ENCODE measurements at regions not wholly inside any gene's neighbourhood (a gene's known extent, or its start where the extent isn't known, plus 50 kb on each side); places are given as distances from the start of the nearest gene placed in this dataset.

DNA sequence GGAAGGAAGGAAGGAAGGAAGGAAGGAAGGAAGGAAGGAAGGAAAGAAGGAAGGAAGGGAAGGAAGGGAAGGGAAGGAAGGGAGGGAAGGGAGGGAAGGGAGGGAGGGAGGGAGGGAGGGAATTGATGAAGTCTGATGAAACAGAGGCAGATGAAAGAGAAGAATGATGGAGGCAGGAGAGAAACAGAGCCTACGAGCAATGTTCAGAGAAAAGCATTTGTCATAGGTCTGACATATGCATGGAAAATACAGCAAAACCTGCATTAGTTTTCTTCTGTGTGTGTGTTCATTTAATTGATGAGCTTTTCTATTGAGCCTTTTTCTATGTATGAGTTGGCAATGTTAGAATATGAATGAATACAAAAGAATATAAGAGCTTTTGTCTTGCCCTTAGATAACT lies 343.4 kb downstream of the GXYLT1 start:
- DNase-seq (ENCODE audit: extremely low read depth in 1 of 11, low read depth in 9 of 11, low spot score in 4 of 11) = no peak

DNA sequence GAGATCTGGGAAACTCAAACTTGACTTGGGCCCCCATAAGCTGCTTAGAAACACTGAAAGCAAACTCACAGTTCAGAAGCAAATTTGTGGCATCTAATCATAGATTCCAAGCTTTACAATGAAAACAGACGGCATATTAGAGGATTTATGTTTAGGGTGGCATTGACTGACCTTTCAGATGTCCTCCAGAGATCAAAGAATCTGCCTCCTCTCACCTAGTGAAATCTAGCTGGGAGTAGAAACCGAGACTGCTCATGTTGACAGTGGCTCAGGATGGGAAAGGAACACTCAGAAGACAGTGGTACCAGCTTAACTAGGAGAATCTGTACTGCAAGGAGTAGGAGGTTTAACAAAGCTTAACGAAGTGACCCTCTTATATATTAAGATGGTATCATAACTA lies 345.0 kb downstream of the GXYLT1 start:
- DNase-seq (ENCODE audit: extremely low read depth in 1 of 11, low read depth in 9 of 11, low spot score in 4 of 11) = peak in 1 of 11 donors; percentile 3

DNA sequence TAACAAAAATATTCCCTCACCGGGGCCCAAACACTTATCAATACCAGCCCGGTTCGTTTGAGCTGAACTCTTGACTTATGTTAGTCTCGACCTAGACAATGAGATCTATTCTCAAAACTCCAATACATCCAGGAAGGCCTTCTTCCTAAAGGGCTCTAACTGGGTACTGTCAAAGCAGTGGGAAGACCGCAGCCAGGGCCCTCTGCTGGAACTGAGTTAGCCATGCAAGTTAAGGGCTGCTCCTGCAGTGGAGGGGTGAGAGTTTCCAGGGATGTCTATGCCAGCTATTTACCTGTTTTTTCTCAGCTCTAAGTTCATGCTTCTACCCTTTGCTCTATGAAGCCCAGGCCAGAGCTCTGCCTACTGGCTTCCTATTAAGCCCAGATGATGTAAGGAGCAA lies 348.8 kb downstream of the GXYLT1 start:
- no peak for DNase-seq (ENCODE audit: extremely low read depth in 1 of 11, low read depth in 9 of 11, low spot score in 4 of 11)

DNA sequence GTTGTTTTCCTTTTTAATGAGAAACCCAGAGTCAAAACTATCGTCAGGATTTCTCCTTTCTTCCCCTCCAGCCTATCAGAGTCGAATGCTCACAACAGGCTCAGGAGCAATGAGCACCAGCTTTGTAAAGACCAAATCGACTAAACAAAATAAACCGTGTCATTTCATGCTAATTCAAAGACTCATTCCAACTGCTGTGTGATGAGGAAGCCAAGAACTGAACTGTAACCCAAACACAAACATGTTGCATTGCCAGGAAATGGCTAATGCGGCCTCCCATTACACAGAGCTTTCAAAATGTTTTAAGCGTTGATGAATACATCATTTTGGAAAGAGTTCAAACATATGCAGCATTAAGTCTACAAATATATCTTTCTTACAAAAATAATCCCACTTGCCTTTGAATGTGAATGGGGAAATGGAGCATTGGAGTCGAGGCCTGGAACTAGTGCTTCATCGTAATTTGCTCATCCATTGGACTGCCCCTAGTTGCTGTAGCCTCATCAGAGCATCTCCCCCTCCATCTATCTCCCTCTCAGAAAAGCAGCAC lies 349.5 kb downstream of the GXYLT1 start:
- peak in 6 of 11 donors; percentile 23 to 43 (median 34) for DNase-seq (ENCODE audit: extremely low read depth in 1 of 11, low read depth in 9 of 11, low spot score in 4 of 11)

DNA sequence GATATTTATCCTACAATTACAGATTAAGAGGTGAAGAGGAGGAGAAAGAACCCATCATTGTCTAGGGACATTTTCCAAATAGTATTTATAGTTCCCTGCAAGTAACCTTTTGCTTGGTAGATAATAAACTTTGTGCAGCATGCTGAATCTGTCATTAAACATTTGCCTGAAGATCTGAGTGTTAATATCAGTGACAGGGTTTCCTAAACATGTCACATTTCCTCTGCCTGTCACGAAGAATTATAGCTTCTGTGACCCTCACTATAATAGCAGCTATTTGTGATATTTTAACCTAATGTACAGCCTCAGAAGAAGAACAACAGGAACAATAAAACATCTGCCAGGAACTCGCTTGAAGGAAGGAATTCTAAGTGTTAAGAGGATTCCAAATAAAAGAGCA lies 350.3 kb downstream of the GXYLT1 start:
- peak in 3 of 11 donors; percentile 10 to 17 (median 15) for DNase-seq (ENCODE audit: extremely low read depth in 1 of 11, low read depth in 9 of 11, low spot score in 4 of 11)

DNA sequence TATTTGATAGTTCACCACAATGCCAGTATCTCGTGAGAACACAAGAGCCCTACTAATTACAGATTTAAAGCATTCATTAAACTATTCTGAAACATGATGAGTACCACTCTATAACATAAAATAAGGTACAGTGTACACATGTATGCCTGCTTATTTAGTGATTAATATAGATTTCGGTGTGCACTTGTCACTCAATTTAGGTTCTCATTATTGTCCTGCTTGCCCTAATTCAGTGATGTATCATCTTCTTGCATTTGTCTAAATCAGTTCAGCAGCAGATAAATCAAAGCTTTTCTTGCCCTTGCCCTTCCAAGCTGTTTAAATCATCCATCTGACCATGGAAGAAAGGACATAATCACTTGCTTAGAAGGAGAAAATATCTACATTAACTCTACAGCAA lies 359.7 kb downstream of the GXYLT1 start:
- DNase-seq (ENCODE audit: extremely low read depth in 1 of 11, low read depth in 9 of 11, low spot score in 4 of 11) = no peak

DNA sequence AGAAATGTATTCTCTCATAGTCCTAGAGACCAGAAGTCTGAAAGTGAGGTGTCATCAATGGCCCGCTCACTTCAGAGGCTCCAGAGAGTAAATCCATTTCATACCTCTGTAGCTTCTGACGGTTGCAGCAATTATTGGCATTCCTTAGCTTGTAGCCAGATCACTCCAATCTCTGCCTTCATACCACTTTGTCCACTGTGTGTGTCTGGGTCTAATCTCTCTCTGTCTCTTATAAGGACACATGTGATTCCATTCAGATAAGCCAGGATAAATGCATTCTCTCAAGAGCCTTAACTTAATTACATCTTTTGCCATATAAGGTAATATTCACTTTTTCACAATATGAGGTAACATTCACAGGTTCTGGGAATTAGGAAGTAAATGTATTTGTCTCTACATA lies 365.7 kb downstream of the GXYLT1 start:
- no peak for DNase-seq (ENCODE audit: extremely low read depth in 1 of 11, low read depth in 9 of 11, low spot score in 4 of 11)

DNA sequence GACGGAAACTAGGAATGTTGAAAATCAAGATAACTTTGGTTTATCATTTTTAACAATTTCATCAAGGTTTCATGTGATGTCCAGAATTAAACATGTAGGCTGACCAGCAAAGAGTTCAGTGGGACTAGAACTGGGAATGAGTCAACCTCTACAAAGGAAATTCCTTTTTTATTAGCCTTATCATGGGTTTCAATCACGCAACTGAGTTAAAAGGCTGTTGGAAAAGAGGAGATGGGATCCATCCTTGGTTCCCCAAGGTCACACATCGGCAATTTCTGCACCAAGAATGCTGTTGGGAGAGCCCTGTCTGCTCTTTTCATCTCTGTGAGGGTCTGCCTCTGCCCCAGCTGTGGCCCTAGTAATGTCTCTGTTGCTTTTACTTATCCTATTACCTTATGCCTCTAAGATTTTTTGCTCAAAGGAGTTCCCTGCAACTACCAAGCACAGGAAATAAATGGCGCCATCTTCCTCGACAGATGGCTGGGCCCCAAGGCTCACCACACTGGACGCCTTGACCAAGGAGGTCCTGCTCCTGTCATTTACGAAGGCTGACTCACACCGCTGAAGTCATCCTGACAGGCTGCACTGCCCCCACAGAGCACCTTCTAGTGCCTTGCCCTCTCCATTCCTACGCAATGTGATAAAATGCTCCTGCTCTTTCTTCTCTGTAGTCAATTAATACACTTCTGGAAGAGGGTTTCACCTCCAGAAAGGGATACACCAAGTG lies 367.4 kb downstream of the GXYLT1 start:
- DNase-seq (ENCODE audit: extremely low read depth in 1 of 11, low read depth in 9 of 11, low spot score in 4 of 11) = no peak

DNA sequence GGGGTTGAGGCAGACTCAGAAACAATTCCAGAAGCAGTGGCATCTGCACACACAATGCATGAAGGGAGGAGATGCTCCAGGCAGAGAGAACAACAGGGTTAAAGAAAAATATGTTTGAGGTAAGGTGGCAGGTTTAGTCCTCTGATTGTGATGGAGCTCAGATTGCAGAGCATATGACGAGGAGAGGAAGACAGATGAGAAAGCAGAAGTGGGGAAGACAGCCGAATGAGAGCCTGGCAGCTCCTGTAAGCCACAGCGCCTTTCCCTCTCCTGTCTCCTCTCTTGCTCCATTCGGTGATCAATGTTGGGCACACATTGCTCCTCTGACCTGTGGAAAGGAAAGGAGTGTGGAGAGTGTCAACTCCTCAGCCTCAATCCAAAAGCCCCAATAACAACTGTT lies 372.2 kb downstream of the GXYLT1 start:
- no peak for DNase-seq (ENCODE audit: extremely low read depth in 1 of 11, low read depth in 9 of 11, low spot score in 4 of 11)

DNA sequence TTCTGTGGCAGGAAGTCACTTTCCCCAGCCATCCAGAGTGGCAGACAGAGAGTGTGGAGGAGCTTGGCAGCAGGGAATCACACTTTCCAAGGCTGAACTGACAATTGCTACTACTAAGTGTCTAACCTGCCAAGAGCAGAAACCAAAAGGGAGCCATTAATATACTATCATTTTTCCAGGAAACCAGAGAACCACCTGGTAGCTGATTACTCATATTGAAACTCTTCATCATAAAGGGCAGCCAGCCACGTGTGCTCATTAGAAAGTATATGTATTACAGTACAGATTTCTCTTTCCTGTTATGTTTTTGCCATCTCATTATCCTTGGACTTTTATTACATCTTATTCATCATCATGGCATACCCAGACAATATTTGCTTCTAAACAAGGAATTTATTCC lies 374.9 kb downstream of the GXYLT1 start:
- DNase-seq (ENCODE audit: extremely low read depth in 1 of 11, low read depth in 9 of 11, low spot score in 4 of 11) = no peak

DNA sequence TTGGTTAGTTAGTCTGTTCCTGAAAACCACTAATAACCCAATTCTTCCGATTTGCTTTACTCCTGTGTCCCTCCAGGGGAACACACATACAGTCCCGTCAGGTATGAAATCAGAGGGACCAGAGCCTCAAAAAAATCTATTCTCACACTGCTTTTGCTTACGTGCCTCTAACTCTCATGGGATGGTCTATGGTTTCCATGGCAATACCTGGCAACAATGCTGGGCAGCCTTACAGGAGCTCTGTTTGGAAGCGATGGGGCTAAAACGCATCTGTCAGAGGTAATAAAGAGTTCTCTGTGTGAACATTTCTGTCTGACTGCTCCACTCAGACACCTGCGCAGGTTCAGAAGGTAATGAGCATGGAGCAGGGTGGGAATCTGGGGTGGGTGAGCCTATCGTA lies 376.2 kb downstream of the GXYLT1 start:
- DNase-seq (ENCODE audit: extremely low read depth in 1 of 11, low read depth in 9 of 11, low spot score in 4 of 11) = no peak

DNA sequence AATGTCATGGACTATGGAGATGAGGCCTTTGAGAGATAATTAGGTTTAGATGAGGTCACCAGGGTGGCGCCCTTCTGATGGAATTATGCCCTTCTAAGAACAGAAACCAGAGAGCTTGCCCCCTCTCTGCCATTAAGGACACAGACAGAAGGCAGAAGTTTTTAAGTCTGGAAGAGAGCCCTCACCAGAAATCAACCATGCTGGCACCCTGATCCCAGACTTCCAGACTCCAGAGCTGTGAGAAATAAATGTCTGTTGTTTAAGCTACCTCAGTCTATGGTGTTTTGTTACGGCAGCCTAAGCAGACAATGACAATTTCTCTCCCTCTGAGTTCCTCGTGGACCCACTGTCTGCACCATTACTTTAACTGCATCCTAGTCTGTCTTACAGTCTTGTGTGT lies 382.0 kb downstream of the GXYLT1 start:
- no peak for DNase-seq (ENCODE audit: extremely low read depth in 1 of 11, low read depth in 9 of 11, low spot score in 4 of 11)

DNA sequence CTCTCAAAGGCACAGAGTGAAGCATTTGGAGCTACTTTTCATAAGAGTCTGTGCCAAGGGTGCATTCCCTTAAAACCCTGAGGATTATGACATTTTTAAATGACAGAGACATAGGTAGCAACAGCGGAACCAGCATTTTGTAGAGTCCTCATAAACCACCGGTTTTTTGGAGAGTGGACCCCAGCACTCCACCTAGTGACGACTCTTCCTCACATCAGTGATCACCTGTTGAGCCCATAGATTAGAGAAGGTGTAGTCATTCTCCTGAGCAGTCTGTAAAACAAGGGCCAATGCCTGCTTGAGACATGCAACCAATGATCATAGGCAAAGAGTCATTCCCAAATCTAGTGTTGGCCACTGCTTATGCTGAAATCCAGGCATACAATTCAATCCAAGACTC lies 399.1 kb downstream of the GXYLT1 start:
- DNase-seq (ENCODE audit: extremely low read depth in 1 of 11, low read depth in 9 of 11, low spot score in 4 of 11) = no peak

DNA sequence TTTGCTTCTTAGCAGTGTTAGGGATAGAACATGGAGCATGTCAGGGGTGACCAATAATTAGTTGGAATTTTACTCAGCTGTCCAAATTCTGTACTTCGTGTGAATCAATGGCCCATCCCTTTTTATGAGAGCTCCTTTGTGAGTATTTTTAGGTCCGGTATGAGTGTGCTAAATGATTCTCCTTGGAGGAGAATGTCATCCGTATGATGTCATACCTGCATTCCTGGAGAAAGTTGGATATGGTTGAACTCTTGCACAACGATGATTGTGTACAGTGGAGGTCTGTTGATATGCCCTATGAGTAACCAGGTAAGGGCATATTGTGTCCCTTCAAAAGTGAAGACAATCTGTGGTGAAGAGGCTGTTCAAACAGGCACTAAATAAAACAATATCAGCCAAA lies 400.8 kb downstream of the GXYLT1 start:
- no peak for DNase-seq (ENCODE audit: extremely low read depth in 1 of 11, low read depth in 9 of 11, low spot score in 4 of 11)

DNA sequence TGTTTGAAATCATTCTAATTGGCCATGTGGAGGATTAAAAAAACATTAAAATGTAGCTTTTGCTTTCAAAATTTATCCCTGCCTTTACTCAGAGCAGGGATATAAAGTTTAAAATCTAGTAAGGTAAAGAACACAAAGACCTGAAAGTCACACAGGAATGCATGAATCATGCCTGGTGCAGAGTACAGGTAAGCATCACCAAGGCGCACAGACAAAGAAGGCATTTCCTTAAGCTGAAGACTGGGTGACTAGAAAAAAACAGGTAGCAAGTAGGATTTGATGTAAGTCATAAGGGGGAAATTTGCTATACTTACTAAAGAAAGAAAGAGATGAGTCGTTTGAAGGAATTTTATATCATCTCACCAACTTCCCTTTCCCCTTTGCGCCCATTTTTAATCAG lies 405.6 kb downstream of the GXYLT1 start:
- DNase-seq (ENCODE audit: extremely low read depth in 1 of 11, low read depth in 9 of 11, low spot score in 4 of 11) = no peak

DNA sequence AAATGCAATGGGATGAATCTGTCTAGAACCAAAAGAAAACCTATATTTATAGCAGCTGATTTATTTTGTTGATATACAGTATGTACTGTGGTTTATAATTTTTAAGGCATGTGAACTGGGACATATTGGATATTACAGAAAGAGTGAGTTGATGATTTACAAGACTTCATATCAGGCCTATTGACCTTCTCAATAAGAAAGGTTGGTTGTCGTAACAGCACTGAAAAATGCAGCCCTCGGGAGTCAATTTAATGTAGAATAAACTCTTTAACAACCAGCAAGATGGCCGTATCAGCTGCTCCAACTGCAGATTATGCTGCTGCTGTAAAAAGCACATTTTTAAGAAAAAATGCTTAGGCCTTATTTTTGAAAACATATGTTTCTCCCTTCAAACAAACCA lies 407.3 kb downstream of the GXYLT1 start:
- DNase-seq (ENCODE audit: extremely low read depth in 1 of 11, low read depth in 9 of 11, low spot score in 4 of 11) = no peak

DNA sequence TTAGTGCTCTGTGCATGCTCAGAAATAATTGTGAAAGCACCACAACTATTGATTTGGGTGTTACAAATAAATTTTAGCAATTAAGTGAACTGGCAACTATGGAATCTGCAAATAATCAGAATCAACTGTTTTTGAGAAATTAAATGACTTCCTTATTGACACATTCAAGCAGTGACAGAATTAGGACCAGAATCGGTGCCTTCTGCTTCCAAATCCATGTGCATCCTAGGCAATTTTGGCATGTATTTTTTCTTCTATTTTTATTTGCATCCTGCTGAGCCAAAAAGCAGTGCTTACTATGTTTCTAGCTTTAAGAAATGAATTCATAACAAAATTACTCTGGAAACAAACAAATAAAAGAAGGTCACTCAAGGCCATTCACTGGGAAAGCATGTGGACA lies 408.2 kb downstream of the GXYLT1 start:
- DNase-seq (ENCODE audit: extremely low read depth in 1 of 11, low read depth in 9 of 11, low spot score in 4 of 11) = no peak

DNA sequence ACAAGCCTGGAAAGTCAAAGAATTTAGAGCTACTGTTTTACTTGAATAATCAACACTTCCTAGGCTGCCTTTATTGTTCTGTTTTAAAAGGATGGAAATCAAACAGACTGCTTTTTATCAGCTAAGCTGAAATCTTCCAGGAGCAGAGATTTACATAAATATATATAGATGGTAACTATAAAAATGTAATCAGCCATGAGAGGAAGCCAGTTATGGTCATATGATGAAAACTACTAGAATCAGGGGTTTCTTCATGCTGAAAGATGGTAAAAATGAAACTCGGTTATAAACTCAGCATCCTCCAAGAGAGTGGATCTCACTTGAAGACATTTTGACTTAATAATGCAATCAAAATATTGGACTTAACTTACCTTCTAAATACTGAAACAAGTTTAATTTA lies 413.0 kb downstream of the GXYLT1 start:
- no peak for DNase-seq (ENCODE audit: extremely low read depth in 1 of 11, low read depth in 9 of 11, low spot score in 4 of 11)

DNA sequence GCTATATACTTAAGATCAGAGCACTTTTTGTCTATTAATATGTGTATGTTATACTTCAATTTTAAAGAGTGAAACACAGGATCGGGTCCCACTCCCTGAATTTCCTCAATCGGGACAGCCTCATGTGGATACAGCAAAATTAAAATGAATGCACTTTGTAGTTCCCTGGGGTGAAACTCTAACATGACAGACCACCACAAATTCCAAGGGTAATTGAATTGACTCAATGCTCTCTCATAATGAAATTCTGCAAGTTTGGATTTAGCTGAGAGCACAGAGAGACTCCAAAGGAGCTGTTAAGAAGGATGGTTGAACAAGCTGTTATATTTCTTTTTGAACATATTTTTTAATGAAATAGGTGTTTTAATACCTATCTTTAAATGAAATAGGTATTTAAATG lies 413.6 kb downstream of the GXYLT1 start:
- DNase-seq (ENCODE audit: extremely low read depth in 1 of 11, low read depth in 9 of 11, low spot score in 4 of 11) = no peak

DNA sequence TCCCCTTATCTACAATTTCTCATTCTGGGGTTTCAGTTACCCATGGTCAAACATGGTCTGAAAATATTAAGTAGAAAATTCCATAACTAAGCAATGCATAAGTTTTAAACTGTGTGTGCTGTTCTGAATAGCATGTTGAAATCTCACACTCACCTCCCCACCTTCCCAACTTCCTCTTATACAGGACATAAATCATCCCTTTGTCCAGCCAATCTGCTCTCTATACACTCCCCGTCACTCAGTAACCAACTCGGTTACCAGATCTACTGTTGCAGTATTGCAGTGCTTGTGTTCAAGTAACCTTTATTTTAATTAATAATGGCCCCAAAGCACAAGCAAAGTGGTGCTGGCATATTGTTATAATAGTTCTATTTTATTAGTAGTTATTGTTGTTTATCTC lies 420.5 kb downstream of the GXYLT1 start:
- DNase-seq (ENCODE audit: extremely low read depth in 1 of 11, low read depth in 9 of 11, low spot score in 4 of 11) = no peak

DNA sequence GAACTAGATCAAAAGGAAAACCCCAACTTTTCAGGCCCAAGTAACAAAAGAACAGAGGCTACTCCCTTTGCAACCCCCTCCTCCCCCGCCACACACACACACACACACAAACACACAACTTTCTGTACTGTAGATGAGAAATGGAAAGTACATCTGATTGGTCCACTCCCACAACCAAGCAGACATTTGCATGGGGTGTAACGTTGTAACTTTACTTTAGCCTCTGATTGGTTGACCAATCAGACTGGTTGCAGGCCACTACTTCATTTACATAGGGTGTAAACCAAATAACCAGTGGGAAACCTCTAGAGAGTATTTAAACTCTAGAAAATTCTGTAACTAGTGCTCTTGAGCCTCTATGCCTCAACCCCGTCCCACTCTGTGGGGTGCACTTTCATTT lies 425.5 kb downstream of the GXYLT1 start:
- DNase-seq (ENCODE audit: extremely low read depth in 1 of 11, low read depth in 9 of 11, low spot score in 4 of 11) = no peak
